Esophagus muscularis mucosa (tissue), 4 donors: ENCODE measurements at regions not wholly inside any gene's neighbourhood (a gene's known extent, or its start where the extent isn't known, plus 50 kb on each side); places are given as distances from the start of the nearest gene placed in this dataset.
"Not testable (repeated sequence)": the region's sequence is repeated elsewhere in the genome, so short reads cannot be mapped to it uniquely, and the experiment has no call there.

ENCODE experiments used
- EP300 ChIP-seq: sonication (generic); formaldehyde crosslinking; IDR thresholded peaks from one replicate; pipeline ENCODE4 v1.6.1; 2017; ENCODE audit warnings: antibody characterized with exemption
- POLR2AphosphoS5 ChIP-seq, 2 donors: sonication (generic); formaldehyde crosslinking; IDR thresholded peaks; one replicate each; pipeline ENCODE4 v1.6.1; 2017; ENCODE audit warnings: antibody characterized with exemption in 2 of 2
- TF ChIP-seq, protein P1 (sequence below), 3 experiments: fragments of 200-600 bp in 2 of 3; fragments of 450-650 bp in 1 of 3; sonication (generic) in 2 of 3; IDR thresholded peaks; one replicate each; pipeline ENCODE4 v1.5.1; 2017 to 2019; ENCODE audit warnings: antibody characterized with exemption in 3 of 3, mild to moderate bottlenecking in 2 of 3, moderate library complexity in 1 of 3

DNA sequence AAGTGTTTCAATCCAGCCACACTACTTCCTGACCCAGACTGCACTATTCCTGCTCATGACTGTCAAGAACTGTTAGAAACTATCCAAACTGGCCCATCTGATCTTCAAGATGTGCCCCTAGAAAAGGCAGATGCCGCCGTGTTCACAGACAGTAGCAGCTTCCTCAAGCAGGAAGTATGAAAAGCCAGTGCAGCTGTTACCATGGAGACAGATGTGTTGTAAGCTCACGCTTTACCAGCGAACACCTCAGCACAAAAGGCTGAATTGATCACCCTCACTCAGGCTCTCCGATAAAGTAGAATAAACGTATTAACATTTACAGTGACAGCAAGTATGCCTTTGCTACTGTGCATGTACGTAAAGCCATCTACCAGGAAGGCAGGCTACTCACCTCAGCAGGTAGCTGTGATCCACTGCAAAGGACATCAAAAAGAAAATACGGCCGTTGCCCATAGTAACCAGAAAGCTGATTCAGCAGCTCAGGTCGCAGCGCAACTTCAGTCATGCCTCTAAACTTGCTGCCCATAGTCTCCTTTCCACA lies 132.9 kb upstream of the ROPN1B start:
- TF ChIP-seq, protein P1, sequence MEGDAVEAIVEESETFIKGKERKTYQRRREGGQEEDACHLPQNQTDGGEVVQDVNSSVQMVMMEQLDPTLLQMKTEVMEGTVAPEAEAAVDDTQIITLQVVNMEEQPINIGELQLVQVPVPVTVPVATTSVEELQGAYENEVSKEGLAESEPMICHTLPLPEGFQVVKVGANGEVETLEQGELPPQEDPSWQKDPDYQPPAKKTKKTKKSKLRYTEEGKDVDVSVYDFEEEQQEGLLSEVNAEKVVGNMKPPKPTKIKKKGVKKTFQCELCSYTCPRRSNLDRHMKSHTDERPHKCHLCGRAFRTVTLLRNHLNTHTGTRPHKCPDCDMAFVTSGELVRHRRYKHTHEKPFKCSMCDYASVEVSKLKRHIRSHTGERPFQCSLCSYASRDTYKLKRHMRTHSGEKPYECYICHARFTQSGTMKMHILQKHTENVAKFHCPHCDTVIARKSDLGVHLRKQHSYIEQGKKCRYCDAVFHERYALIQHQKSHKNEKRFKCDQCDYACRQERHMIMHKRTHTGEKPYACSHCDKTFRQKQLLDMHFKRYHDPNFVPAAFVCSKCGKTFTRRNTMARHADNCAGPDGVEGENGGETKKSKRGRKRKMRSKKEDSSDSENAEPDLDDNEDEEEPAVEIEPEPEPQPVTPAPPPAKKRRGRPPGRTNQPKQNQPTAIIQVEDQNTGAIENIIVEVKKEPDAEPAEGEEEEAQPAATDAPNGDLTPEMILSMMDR (IDR thresholded peaks at IDR 0.05): not testable (repeated sequence)
- not testable (repeated sequence) for TF ChIP-seq EP300; POLR2AphosphoS5 (IDR thresholded peaks at IDR 0.05)
